Naive thymus-derived CD8-positive, alpha-beta T cell (primary cell): ENCODE measurements at regions not wholly inside any gene's neighbourhood (a gene's known extent, or its start where the extent isn't known, plus 50 kb on each side); places are given as distances from the start of the nearest gene placed in this dataset.

Experiments
- ATAC-seq, 2 donors: fragments of 150-1000 bp; cut with Tn5 transposase in 1 of 2; sonication (Bioruptor Pico), chemical (Tn5 transposase) in 1 of 2; 1 replicate in 1 of 2; 2 replicates in 1 of 2; pipeline ENCODE4 v1.10.0; 2021; ENCODE audit warnings: mild to moderate bottlenecking in 2 of 2, moderate library complexity in 2 of 2
- POLR2A ChIA-PET: fragments of 350-600 bp; sonication (Branson Sonifier 250); formaldehyde crosslinking; loops from one replicate; lab custom pipeline; 2021; ENCODE audit warnings: antibody characterized with exemption; lab: Charles Lee
- DNase-seq, 10 donors: peaks; one replicate each; pipeline versions ENCODE4 v3.0.0 to v3.0.0-alpha.2; 2020 to 2022
- H3K27ac Mint-ChIP-seq, 10 donors: one replicate each; pipeline ENCODE4 v1.8.0; 2020 to 2022; ENCODE audit warnings: mild to moderate bottlenecking in 10 of 10, mixed read lengths in 10 of 10, moderate library complexity in 4 of 10, inconsistent platforms in 1 of 10
- H3K27me3 Mint-ChIP-seq, 5 donors: one replicate each; pipeline ENCODE4 v1.8.0; 2021 to 2022; ENCODE audit warnings: mixed read lengths in 5 of 5
- H3K36me3 Mint-ChIP-seq, 3 donors: one replicate each; pipeline ENCODE4 v1.8.0; 2020 to 2022; ENCODE audit warnings: mixed read lengths in 3 of 3, mild to moderate bottlenecking in 2 of 3, inconsistent platforms in 1 of 3
- H3K4me1 Mint-ChIP-seq, 4 donors: one replicate each; pipeline ENCODE4 v1.8.0; 2021 to 2022; ENCODE audit warnings: mixed read lengths in 4 of 4
- H3K4me3 Mint-ChIP-seq, 10 donors: one replicate each; pipeline ENCODE4 v1.8.0; 2020 to 2022; ENCODE audit warnings: mild to moderate bottlenecking in 10 of 10, mixed read lengths in 10 of 10, moderate library complexity in 6 of 10, inconsistent platforms in 1 of 10
- H3K9me3 Mint-ChIP-seq, 9 donors: one replicate each; pipeline ENCODE4 v1.8.0; 2020 to 2022; ENCODE audit warnings: mixed read lengths in 9 of 9, mild to moderate bottlenecking in 3 of 9, inconsistent platforms in 1 of 9, moderate library complexity in 1 of 9

DNA sequence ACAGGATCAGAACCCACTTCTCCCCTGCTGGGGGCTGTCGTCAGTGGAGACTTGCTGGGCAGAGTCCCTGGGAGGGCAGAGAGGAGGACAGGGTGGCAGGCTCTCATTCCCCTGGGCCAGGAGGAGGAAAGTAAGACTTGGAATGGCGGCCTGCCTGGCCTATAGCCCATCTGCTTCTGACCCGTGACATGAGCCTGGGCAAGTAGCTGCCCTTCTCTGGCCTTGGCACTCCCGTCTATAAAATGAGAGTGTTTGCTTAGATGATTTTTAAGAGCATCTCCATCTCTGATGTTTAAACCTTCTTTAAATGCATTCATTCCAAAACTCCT, 173.0 kb downstream of the DDX1 start:
- Mint-ChIP-seq H3K4me3 (no peak overlapping the region), H3K27ac (no peak overlapping the region), H3K36me3 (no peaks in the 10 kb centered on the region), H3K9me3 (peaks cover 0 to 2% (median 0%) of the 10 kb centered on the region in 9 donors), H3K4me1 (no peaks in the 10 kb centered on the region), H3K27me3 (peaks cover 0 to 13% (median 1%) of the 10 kb centered on the region in 5 donors)
- ATAC-seq (no peak), DNase-seq (no peak)
- POLR2A ChIA-PET: no interaction called here

- Mint-ChIP-seq H3K4me3 (no peak overlapping the region), H3K36me3 (no peaks in the 10 kb centered on the region), H3K4me1 (no peaks in the 10 kb centered on the region), H3K27me3 (peaks cover 0 to 13% (median 1%) of the 10 kb centered on the region in 5 donors), H3K9me3 (peaks cover 0 to 2% (median 0%) of the 10 kb centered on the region in 9 donors), H3K27ac (no peak overlapping the region)
- POLR2A ChIA-PET: no interaction called here
- ATAC-seq: no peak
- no peak for DNase-seq
These were observed 173.5 kb downstream of the DDX1 start for GRCh38 chr2:15765211-15765610.

DNA sequence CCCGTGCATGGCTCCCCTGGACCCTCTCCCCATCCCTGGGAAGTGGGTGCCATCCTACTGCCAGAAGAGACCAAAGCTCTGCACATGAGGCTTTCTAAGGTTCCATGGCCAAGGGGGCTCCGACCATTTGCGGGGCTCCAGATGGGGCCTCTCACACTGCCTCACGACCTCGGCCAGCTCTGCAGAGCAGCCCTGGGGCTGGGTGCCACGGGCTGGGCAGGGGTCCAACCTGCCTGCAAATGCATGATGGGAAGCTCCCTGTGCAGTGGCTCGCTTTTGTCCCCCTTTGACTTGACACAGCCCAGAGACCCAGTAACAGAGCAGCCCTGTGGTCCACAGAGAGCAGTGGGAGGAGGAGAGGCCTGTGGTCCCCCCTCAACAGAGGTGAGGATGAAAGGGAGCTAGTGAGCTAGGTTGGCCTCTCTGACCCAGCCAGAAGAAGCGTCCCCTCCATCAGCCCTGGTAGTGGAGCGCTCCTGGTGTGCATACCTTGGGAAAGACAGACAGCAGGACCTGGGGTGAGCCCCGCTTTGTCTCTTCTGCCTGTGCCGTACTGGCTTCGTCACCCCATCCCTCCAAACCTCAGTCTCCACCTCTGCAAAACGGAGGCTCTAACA, 174.1 kb downstream of the DDX1 start:
- H3K4me3 Mint-ChIP-seq: no peak overlapping the region
- ATAC-seq (no peak), DNase-seq (no peak)
- POLR2A ChIA-PET: no interaction called here
- H3K27ac Mint-ChIP-seq: no peak overlapping the region
- H3K27me3 Mint-ChIP-seq: peaks cover 0 to 13% (median 1%) of the 10 kb centered on the region in 5 donors
- no peaks in the 10 kb centered on the region for H3K4me1 Mint-ChIP-seq
- no peaks in the 10 kb centered on the region for H3K36me3 Mint-ChIP-seq
- H3K9me3 Mint-ChIP-seq: peaks cover 0 to 2% (median 0%) of the 10 kb centered on the region in 9 donors

DNA sequence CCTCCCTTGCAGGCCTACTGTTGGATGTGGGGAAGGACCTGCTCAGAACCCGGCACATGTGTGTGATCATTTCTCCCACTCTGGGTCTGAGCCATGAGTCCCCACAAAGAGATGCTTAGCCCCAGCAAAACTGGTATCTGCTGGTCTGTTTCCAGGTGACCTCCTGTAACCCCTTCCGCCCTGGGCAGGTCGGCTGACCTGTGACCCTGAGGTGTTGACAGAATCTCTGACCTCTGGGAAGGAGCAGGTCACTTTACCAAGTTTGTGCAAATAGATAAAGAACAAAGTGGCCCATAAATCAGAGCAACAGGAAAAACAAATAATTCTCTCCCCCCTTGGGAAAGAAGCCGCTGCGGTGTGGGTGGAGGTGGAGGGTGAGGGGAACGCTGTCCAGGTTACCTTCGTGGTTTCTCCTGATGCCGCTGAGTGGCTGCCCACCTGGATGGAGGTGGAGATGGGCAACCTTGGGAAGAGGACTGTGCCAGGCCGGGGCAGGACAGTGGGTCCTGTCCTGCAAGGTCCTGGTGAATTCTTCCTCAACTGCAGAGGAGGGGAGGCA, 174.0 kb upstream of the MYCN start:
- DNase-seq (no peak), ATAC-seq (no peak)
- peaks cover 0 to 8% (median 1%) of the 10 kb centered on the region in 5 donors for H3K27me3 Mint-ChIP-seq
- no peak overlapping the region for H3K27ac Mint-ChIP-seq
- H3K9me3 Mint-ChIP-seq: peaks cover 0 to 2% (median 0%) of the 10 kb centered on the region in 9 donors
- H3K4me3 Mint-ChIP-seq: no peak overlapping the region
- no peaks in the 10 kb centered on the region for H3K36me3 Mint-ChIP-seq
- POLR2A ChIA-PET: no interaction called here
- no peaks in the 10 kb centered on the region for H3K4me1 Mint-ChIP-seq

- Mint-ChIP-seq H3K27ac (no peak overlapping the region), H3K4me1 (no peaks in the 10 kb centered on the region), H3K36me3 (no peaks in the 10 kb centered on the region), H3K9me3 (peaks cover 0 to 2% (median 0%) of the 10 kb centered on the region in 9 donors), H3K27me3 (peaks cover 0 to 6% (median 0%) of the 10 kb centered on the region in 5 donors), H3K4me3 (no peak overlapping the region)
- DNase-seq (no peak), ATAC-seq (no peak)
- POLR2A ChIA-PET: no interaction called here
These were observed 173.3 kb upstream of the MYCN start for GRCh38 chr2:15766911-15767597.

DNA sequence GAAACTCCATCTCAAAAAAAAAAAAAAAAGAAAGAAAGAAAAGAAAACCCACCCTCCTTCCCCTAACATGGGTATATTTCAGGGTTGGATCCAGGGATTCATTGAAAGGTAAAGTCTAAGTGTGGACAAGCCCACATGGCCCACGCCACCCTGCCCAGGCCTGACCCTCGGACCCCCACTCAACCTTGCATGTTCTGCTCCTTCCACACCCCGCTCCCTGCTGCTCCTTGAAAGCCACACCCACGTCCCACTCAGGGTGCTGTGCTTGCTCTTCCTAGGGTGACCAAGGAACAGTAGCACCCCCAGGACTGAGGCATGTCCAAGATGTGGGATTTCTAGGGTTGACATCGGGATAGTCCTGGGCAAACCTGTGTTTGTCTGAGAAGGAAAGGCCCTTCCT, 172.7 kb upstream of the MYCN start:
- H3K27ac Mint-ChIP-seq: no peak overlapping the region
- H3K4me1 Mint-ChIP-seq: no peaks in the 10 kb centered on the region
- POLR2A ChIA-PET: no interaction called here
- peaks cover 0 to 2% (median 0%) of the 10 kb centered on the region in 9 donors for H3K9me3 Mint-ChIP-seq
- H3K4me3 Mint-ChIP-seq: no peak overlapping the region
- no peaks in the 10 kb centered on the region for H3K36me3 Mint-ChIP-seq
- ATAC-seq: no peak
- H3K27me3 Mint-ChIP-seq: peaks cover 0 to 6% (median 0%) of the 10 kb centered on the region in 5 donors
- no peak for DNase-seq

GRCh38 chr2:15768142-15768541, 172.2 kb upstream of the MYCN start:
- no peak for ATAC-seq
- H3K36me3 Mint-ChIP-seq: no peaks in the 10 kb centered on the region
- no peak for DNase-seq
- H3K9me3 Mint-ChIP-seq: peaks cover 0 to 2% (median 0%) of the 10 kb centered on the region in 9 donors
- no peaks in the 10 kb centered on the region for H3K4me1 Mint-ChIP-seq
- H3K27me3 Mint-ChIP-seq: peaks cover 0 to 6% (median 0%) of the 10 kb centered on the region in 5 donors
- peak overlapping the region in 1 of 10 donors; percentile 51 for H3K27ac Mint-ChIP-seq
- POLR2A ChIA-PET: no interaction called here
- H3K4me3 Mint-ChIP-seq: no peak overlapping the region

- POLR2A ChIA-PET: no interaction called here
- H3K4me1 Mint-ChIP-seq: no peaks in the 10 kb centered on the region
- no peaks in the 10 kb centered on the region for H3K9me3 Mint-ChIP-seq
- H3K4me3 Mint-ChIP-seq: no peak overlapping the region
- H3K27ac Mint-ChIP-seq: no peak overlapping the region
- H3K27me3 Mint-ChIP-seq: peaks cover 0 to 6% (median 0%) of the 10 kb centered on the region in 5 donors
- DNase-seq: no peak
- no peaks in the 10 kb centered on the region for H3K36me3 Mint-ChIP-seq
- ATAC-seq: no peak
These were observed 171.7 kb upstream of the MYCN start for GRCh38 chr2:15768615-15769014.

- H3K36me3 Mint-ChIP-seq: no peaks in the 10 kb centered on the region
- POLR2A ChIA-PET: interaction anchor here (1.2 kb wide), 1 partner anchor 37 kb away, joined by 3 read pairs; no protein-coding TSS in a partner anchor
- no peak for ATAC-seq
- H3K4me1 Mint-ChIP-seq: no peaks in the 10 kb centered on the region
- H3K27ac Mint-ChIP-seq: no peak overlapping the region
- H3K9me3 Mint-ChIP-seq: peaks cover 0 to 3% (median 0%) of the 10 kb centered on the region in 9 donors
- no peak overlapping the region for H3K4me3 Mint-ChIP-seq
- H3K27me3 Mint-ChIP-seq: peaks cover 0 to 6% (median 0%) of the 10 kb centered on the region in 5 donors
- no peak for DNase-seq
These were observed 171.1 kb upstream of the MYCN start for GRCh38 chr2:15769235-15769634.

DNA sequence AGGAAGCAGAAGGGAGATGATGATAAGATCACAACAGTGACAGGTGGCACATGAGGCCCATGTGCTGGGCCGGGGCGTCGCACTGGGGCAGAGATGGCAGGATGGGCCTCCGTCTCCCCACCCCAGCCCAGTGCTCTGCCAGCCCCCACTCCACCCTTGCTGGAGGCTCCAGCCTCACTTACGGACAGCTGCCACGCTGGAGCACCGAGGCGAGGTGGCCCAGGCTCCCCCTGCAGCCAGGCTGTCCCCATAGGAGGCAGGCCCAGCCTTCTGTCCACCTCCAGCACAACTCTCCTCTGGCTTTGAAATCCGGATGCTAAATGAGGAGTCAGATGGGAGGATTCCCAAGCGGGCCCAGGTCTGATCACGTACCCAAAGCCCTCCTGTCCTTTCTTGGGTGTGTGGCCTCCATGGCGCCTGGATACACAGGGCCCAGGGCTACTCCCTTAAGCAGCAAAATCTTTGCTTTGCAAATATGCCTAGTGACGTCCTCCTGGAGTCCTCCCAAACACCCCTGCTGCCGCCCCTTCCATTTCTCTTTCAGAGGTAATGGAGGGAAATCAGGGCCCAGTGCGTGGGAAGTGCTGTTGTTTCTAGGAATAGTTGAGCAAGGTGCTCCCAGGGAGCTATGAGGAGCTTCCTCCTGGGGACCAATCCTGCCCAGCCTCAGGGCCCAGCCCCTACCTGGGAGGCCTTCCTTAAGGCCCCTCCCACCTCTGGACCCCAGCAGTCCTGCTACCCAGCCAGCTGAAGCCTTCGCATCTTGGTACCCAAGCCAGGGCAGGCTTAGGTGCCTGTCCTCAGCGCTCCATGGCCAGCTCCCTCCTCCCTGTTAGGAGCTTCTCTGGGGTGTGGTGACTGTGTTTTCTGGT, 170.4 kb upstream of the MYCN start:
- Mint-ChIP-seq H3K4me3 (no peak overlapping the region), H3K27me3 (peaks cover 0 to 6% (median 0%) of the 10 kb centered on the region in 5 donors), H3K36me3 (no peaks in the 10 kb centered on the region), H3K9me3 (peaks cover 0 to 3% (median 0%) of the 10 kb centered on the region in 9 donors), H3K27ac (no peak overlapping the region), H3K4me1 (no peaks in the 10 kb centered on the region)
- ATAC-seq (no peak), DNase-seq (no peak)
- POLR2A ChIA-PET: interaction anchor here (1.2 kb wide), 1 partner anchor 38 kb away, joined by 3 read pairs; no protein-coding TSS in a partner anchor

DNA sequence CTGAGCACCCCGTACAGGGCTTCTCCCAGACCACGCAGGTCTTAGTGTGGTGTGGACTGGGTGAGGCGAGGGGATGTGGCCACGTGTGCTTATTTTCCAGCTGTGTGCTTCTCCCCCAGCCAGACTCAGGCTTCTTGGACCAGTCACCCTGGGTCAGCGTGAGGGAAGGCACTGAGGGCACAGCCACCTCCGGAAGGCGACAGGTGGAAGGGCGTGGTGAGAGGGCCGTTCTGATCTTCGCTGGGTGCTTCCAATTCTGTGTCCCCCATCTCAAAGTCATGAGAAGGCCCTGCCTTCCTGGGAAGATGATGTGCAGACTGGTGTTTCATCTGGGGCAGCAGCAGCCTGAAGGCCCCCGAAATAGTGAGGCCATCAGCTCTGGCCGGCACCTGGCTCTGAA, 169.7 kb upstream of the MYCN start:
- POLR2A ChIA-PET: no interaction called here
- Mint-ChIP-seq H3K4me1 (no peaks in the 10 kb centered on the region), H3K27me3 (peaks cover 0 to 6% (median 0%) of the 10 kb centered on the region in 5 donors), H3K36me3 (no peaks in the 10 kb centered on the region), H3K27ac (no peak overlapping the region), H3K4me3 (no peak overlapping the region), H3K9me3 (peaks cover 0 to 3% (median 0%) of the 10 kb centered on the region in 9 donors)
- no peak for DNase-seq
- ATAC-seq: no peak

GRCh38 chr2:15771124-15771523, 169.2 kb upstream of the MYCN start:
- no peak overlapping the region for H3K4me3 Mint-ChIP-seq
- H3K9me3 Mint-ChIP-seq: peaks cover 0 to 3% (median 0%) of the 10 kb centered on the region in 9 donors
- peak overlapping the region in 1 of 10 donors; percentile 15 for H3K27ac Mint-ChIP-seq
- ATAC-seq (no peak), DNase-seq (no peak)
- no peaks in the 10 kb centered on the region for H3K36me3 Mint-ChIP-seq
- H3K4me1 Mint-ChIP-seq: no peaks in the 10 kb centered on the region
- POLR2A ChIA-PET: no interaction called here
- H3K27me3 Mint-ChIP-seq: peaks cover 0 to 6% (median 0%) of the 10 kb centered on the region in 5 donors
